ENCODE measurements at regions not wholly inside any gene's neighbourhood (a gene's known extent, or its start where the extent isn't known, plus 50 kb on each side); places are given as distances from the start of the nearest gene placed in this dataset.

- H3K4me3 ChIP-seq (ENCODE audit: low read depth, low read length), result no peak overlapping the region
- TF ChIP-seq CTCF (IDR thresholded peaks at IDR 0.05; ENCODE audit: control insufficient read depth, extremely low read depth, insufficient read depth), result no peak
- DNase-seq (ENCODE audit: low read depth), result no peak
Measured at GRCh38 chr5:103347716-103348423, 89.3 kb downstream of the MACIR start.

- TF ChIP-seq CTCF (IDR thresholded peaks at IDR 0.05; ENCODE audit: control insufficient read depth, extremely low read depth, insufficient read depth), result no peak
- H3K4me3 ChIP-seq (ENCODE audit: low read depth, low read length), result no peak overlapping the region
- no peak for DNase-seq (ENCODE audit: low read depth)
Measured at GRCh38 chr5:103346162-103346748, 87.7 kb downstream of the MACIR start.

DNA sequence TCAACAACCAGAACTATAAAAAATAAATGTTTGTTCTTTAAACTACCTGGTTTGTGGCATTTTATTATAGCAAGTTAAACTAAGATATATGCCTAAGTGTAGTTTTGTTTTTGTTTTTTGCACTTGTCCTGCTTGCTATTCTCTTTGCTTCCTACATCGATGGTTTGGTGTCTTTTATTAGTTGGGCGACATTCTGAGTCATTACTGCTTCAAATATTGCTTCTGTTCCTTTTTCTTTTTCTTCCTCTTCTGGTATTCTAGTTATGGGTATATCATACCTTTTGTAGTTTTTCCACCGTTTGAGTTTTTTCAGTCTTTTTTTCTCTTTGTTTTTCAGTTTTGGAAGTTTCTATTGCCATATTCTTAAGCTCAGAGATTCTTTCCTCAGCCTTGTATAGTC, 86.9 kb downstream of the MACIR start:
- no peak overlapping the region for H3K4me3 ChIP-seq (ENCODE audit: low read depth, low read length)
- TF ChIP-seq CTCF (IDR thresholded peaks at IDR 0.05; ENCODE audit: control insufficient read depth, extremely low read depth, insufficient read depth), result no peak
- no peak for DNase-seq (ENCODE audit: low read depth)

DNA sequence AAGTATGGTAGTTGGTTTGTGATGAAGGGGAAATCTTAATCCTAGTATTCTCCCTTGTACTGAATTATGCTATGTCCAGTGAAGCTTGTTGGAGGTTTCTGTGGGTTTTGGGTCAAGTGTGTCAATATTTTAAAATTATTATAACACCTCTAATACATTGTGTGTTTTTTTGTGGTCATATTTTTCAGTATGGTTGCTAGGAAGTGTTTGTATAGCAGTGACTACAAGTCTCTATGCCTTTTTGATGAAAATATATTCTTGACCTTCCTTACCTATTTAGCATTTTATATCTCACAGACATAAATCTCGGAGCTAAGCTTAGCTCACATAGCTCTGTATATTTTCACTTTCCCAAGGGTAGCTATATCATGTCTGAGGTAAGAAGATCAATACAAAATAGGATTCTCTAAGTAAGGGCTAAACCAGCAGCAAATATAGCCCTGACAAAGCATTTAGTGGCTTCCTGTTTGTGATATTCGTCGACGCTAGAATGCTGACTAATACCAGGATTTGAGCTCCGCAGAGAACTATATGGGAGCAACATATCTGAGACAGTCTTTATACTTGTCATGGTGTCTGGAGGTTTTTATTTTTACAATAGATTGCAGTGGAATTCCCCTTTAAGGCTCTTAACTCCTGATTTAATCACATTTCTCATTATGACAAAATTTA, 82.3 kb downstream of the MACIR start:
- no peak overlapping the region for H3K4me3 ChIP-seq (ENCODE audit: low read depth, low read length)
- TF ChIP-seq CTCF (IDR thresholded peaks at IDR 0.05; ENCODE audit: control insufficient read depth, extremely low read depth, insufficient read depth), result no peak
- DNase-seq (ENCODE audit: low read depth), result no peak

DNA sequence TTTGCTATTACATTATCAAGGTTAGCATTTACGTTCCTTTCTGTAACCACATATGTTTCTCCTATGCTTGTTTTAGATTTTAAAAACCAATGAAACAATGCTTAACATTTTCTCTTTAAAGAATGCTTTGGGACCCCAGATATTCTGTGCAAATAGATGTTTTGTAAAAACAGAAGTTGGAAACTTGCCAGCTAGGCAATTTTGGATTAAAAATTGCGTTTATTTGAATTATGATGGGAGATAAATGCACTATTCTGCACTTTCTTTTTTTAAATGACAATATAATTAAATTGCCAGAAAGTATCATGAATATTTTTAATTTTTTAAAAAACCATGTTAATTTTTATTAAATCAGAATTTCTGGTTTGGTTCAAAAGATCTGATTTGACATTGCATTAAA, 81.6 kb downstream of the MACIR start:
- no peak for DNase-seq (ENCODE audit: low read depth)
- H3K4me3 ChIP-seq (ENCODE audit: low read depth, low read length), result no peak overlapping the region
- TF ChIP-seq CTCF (IDR thresholded peaks at IDR 0.05; ENCODE audit: control insufficient read depth, extremely low read depth, insufficient read depth), result no peak

DNA sequence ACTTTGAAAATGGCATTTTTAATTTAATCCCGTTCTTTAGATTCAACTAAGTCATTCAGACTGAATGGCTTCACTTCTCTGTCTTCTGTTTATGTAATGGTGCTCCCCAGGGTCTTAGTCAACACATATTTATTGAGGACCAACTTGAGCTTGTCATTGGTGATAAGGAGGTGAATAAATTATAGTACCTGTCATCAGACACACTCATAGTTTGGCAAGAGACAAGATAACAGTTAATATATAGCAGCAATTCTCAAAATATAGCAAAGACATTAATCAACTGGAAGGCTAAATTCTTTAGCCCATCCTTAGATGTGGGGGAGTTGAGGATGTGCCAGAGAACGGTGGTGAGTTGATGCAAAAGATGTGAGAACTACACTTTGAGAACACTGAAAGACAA, 78.4 kb downstream of the MACIR start:
- no peak for DNase-seq (ENCODE audit: low read depth)
- TF ChIP-seq CTCF (IDR thresholded peaks at IDR 0.05; ENCODE audit: control insufficient read depth, extremely low read depth, insufficient read depth), result no peak
- no peak overlapping the region for H3K4me3 ChIP-seq (ENCODE audit: low read depth, low read length)

Data from LNCaP clone FGC (cell line).